Middle frontal gyrus (tissue), 1 donor: ENCODE measurements at regions not wholly inside any gene's neighbourhood (a gene's known extent, or its start where the extent isn't known, plus 50 kb on each side); places are given as distances from the start of the nearest gene placed in this dataset.
"Not testable (repeated sequence)": the region's sequence is repeated elsewhere in the genome, so short reads cannot be mapped to it uniquely, and the experiment has no call there.

Experiments used
- DNase-seq: peaks from one replicate; pipeline ENCODE4 v3.0.0-alpha.2; 2015; ENCODE audit warnings: low spot score; ENCODE audit errors: extremely low spot score

- DNase-seq: no peak
Measured at GRCh38 chr13:68834375-68834774, 1273.3 kb upstream of the ATXN8OS start.

GRCh38 chr13:68816715-68817114, 1290.9 kb upstream of the ATXN8OS start:
- DNase-seq: no peak

GRCh38 chr13:68813180-68813796, 1294.3 kb upstream of the ATXN8OS start:
- DNase-seq: no peak

GRCh38 chr13:68810660-68811059, 1297.0 kb upstream of the ATXN8OS start:
- DNase-seq: no peak

- DNase-seq: no peak
Measured at GRCh38 chr13:68808456-68808855, 1299.2 kb upstream of the ATXN8OS start.

GRCh38 chr13:68806125-68806524, 1301.5 kb upstream of the ATXN8OS start:
- no peak for DNase-seq

GRCh38 chr13:68784275-68784674, 1323.4 kb upstream of the ATXN8OS start:
- no peak for DNase-seq

- no peak for DNase-seq
Measured at GRCh38 chr13:68759617-68760016, 1348.0 kb upstream of the ATXN8OS start.

- no peak for DNase-seq
Measured at GRCh38 chr13:68749796-68750195, 1357.8 kb upstream of the ATXN8OS start.

- no peak for DNase-seq
Measured at GRCh38 chr13:68748038-68748437, 1359.6 kb upstream of the ATXN8OS start.

GRCh38 chr13:68745502-68745901, 1362.1 kb upstream of the ATXN8OS start:
- no peak for DNase-seq

- DNase-seq: no peak
Measured at GRCh38 chr13:68736961-68737360, 1370.7 kb upstream of the ATXN8OS start.

- no peak for DNase-seq
Measured at GRCh38 chr13:68727798-68728197, 1379.8 kb upstream of the ATXN8OS start.

- DNase-seq: no peak
Measured at GRCh38 chr13:68727165-68727564, 1380.5 kb upstream of the ATXN8OS start.

- DNase-seq: no peak
Measured at GRCh38 chr13:68719815-68720214, 1387.8 kb upstream of the ATXN8OS start.

- DNase-seq: no peak
Measured at GRCh38 chr13:68715651-68716050, 1392.0 kb upstream of the ATXN8OS start.

GRCh38 chr13:68714292-68714691, 1393.3 kb upstream of the ATXN8OS start:
- DNase-seq: no peak

GRCh38 chr13:68713394-68713793, 1394.2 kb upstream of the ATXN8OS start:
- no peak for DNase-seq

GRCh38 chr13:68708336-68708908, 1399.2 kb upstream of the ATXN8OS start:
- DNase-seq: no peak

- DNase-seq: not testable (repeated sequence)
Measured at GRCh38 chr13:68706044-68706443, 1401.6 kb upstream of the ATXN8OS start.

GRCh38 chr13:68697551-68697950, 1410.1 kb upstream of the ATXN8OS start:
- no peak for DNase-seq

GRCh38 chr13:68696907-68697306, 1410.7 kb upstream of the ATXN8OS start:
- DNase-seq: no peak

GRCh38 chr13:68692049-68692448, 1415.6 kb upstream of the ATXN8OS start:
- DNase-seq: no peak
